Psoas muscle (tissue), 7 donors: ENCODE measurements at regions not wholly inside any gene's neighbourhood (a gene's known extent, or its start where the extent isn't known, plus 50 kb on each side); places are given as distances from the start of the nearest gene placed in this dataset.
"Not testable (repeated sequence)": the region's sequence is repeated elsewhere in the genome, so short reads cannot be mapped to it uniquely, and the experiment has no call there.

Source experiments
- ATAC-seq, 4 donors: fragments of 200-7000 bp; cut with Tn5 transposase; one replicate each; pipeline ENCODE4 v1.9.1; 2020; ENCODE audit warnings: moderate library complexity in 3 of 4, mild to moderate bottlenecking in 2 of 4
- DNase-seq, 2 donors: peaks; one replicate each; pipeline ENCODE4 v3.0.0-alpha.2; 2020
- H3K27ac ChIP-seq: fragments of 200-600 bp; one replicate; pipeline ENCODE4 v1.8.0; 2022
- H3K27me3 ChIP-seq, 3 donors: fragments of 200-600 bp in 1 of 3; one replicate each; pipeline versions ENCODE4 v1.6.1 to v1.8.0; 2013 to 2022; ENCODE audit warnings: low read length in 2 of 3, mild to moderate bottlenecking in 2 of 3, moderate library complexity in 1 of 3; ENCODE audit not compliant: insufficient read depth in 3 of 3
- H3K36me3 ChIP-seq, 2 donors: fragments of 200-600 bp in 1 of 2; one replicate each; pipeline versions ENCODE4 v1.6.1 to v1.8.0; 2013 to 2022; ENCODE audit warnings: low read depth in 1 of 2, mild to moderate bottlenecking in 1 of 2, moderate library complexity in 1 of 2; ENCODE audit not compliant: insufficient read depth in 1 of 2
- H3K4me1 ChIP-seq: fragments of 200-600 bp; one replicate; pipeline ENCODE4 v1.8.0; 2022
- H3K4me3 ChIP-seq: fragments of 200-600 bp; one replicate; pipeline ENCODE4 v1.8.0; 2022; ENCODE audit warnings: mild to moderate bottlenecking
- H3K9me3 ChIP-seq: fragments of 200-600 bp; one replicate; pipeline ENCODE4 v1.8.0; 2022
- CTCF ChIP-seq: fragments of 200-600 bp; IDR thresholded peaks from one replicate; pipeline ENCODE4 v1.8.0; 2022; ENCODE audit warnings: antibody characterized with exemption
- WGBS, 3 donors: extraction: QIAGEN DNeasy Blood & Tissue Kit; methylation state at CpG; one replicate each; pipeline versions ENCODE4 v1.1.6 to v1.1.7; 2013; 5-methylcytosine and 5-hydroxymethylcytosine counted together
- intact Hi-C, 2 donors: fragments of 100-400 bp; cut with DNase I; formaldehyde crosslinking; loops; one replicate each; pipeline versions ENCODE4 v1.11.0 to v1.14.2; 2022
- donor health status: healthy with polysubstance abuse.
- donor health status: DM: no; HTN: no; CAD: no; lungs with moderate emphysema.
- donor health status: Bipolar disorder and iron deficiency.
- donor health status: healthy.
- donor health status: DM: yes; HTN: yes; CAD: no.
- donor health status: DM: no; HTN: no; CAD: no.
- donor health status: DM: yes; HTN: yes; CAD: no.

- H3K9me3 ChIP-seq = no peaks in the 10 kb centered on the region
- no peaks in the 10 kb centered on the region for H3K4me1 ChIP-seq
- no peak overlapping the region for H3K4me3 ChIP-seq
- intact Hi-C loops = no loop called here
- ATAC-seq = no peak
- WGBS, 3 donors = 66 to 74% (median 73%) methylated on average over 10 of the region's 10 CpGs
- H3K27ac ChIP-seq = no peak overlapping the region
- H3K27me3 ChIP-seq = no peaks in the 10 kb centered on the region
- no peaks in the 10 kb centered on the region for H3K36me3 ChIP-seq
- TF ChIP-seq CTCF = no peak
- DNase-seq = no peak
These were observed 114.8 kb upstream of the ANKRD30BL start for GRCh38 chr2:132276571-132276981.

- Histone ChIP-seq H3K36me3 (no peaks in the 10 kb centered on the region), H3K27me3 (no peaks in the 10 kb centered on the region), H3K9me3 (no peaks in the 10 kb centered on the region), H3K4me1 (no peaks in the 10 kb centered on the region), H3K27ac (no peak overlapping the region), H3K4me3 (no peak overlapping the region)
- intact Hi-C loops = no loop called here
- DNase-seq = no peak
- WGBS, 3 donors = 78 to 86% (median 80%) methylated on average over 23 of the region's 23 CpGs
- ATAC-seq = no peak
- TF ChIP-seq CTCF = no peak
These were observed 116.5 kb upstream of the ANKRD30BL start for GRCh38 chr2:132278267-132278666.

GRCh38 chr2:132279344-132279743 is 117.6 kb upstream of the ANKRD30BL start:
- Histone ChIP-seq H3K27me3 (no peaks in the 10 kb centered on the region), H3K4me1 (no peaks in the 10 kb centered on the region), H3K9me3 (no peaks in the 10 kb centered on the region), H3K4me3 (no peak overlapping the region), H3K36me3 (no peaks in the 10 kb centered on the region), H3K27ac (no peak overlapping the region)
- intact Hi-C loops = no loop called here
- DNase-seq = no peak
- WGBS, 3 donors = 85 to 93% (median 91%) methylated on average over 11 of the region's 11 CpGs
- TF ChIP-seq CTCF = no peak
- no peak for ATAC-seq

- no peak for TF ChIP-seq CTCF
- DNase-seq = no peak
- 91 to 92% (median 91%) methylated on average over 25 to 31 of the region's 31 CpGs for WGBS, 3 donors
- no peaks in the 10 kb centered on the region for H3K36me3 ChIP-seq
- H3K27me3 ChIP-seq = no peaks in the 10 kb centered on the region
- no peaks in the 10 kb centered on the region for H3K4me1 ChIP-seq
- intact Hi-C loops = no loop called here
- H3K27ac ChIP-seq = no peak overlapping the region
- H3K9me3 ChIP-seq = no peaks in the 10 kb centered on the region
- no peak for ATAC-seq
- no peak overlapping the region for H3K4me3 ChIP-seq
These were observed 118.3 kb upstream of the ANKRD30BL start for GRCh38 chr2:132279930-132280615.

GRCh38 chr2:132280912-132281311 is 119.2 kb upstream of the ANKRD30BL start:
- intact Hi-C loops = no loop called here
- ATAC-seq (no peak), DNase-seq (no peak)

GRCh38 chr2:132282104-132282503 is 120.4 kb upstream of the ANKRD30BL start:
- intact Hi-C loops, H3K36me3 ChIP-seq, H3K27ac ChIP-seq, H3K9me3 ChIP-seq, H3K4me3 ChIP-seq, ATAC-seq, H3K27me3 ChIP-seq, H3K4me1 ChIP-seq, DNase-seq: not testable (repeated sequence)
- 74 to 86% (median 77%) methylated on average over 6 of the region's 6 CpGs for WGBS, 3 donors

More at GRCh38 chr2:132280912-132281311, 119.2 kb upstream of the ANKRD30BL start:
- no peak overlapping the region for H3K27ac ChIP-seq
- WGBS, 3 donors = 91 to 95% (median 94%) methylated on average over 9 to 12 of the region's 12 CpGs
- H3K36me3 ChIP-seq = no peaks in the 10 kb centered on the region
- no peaks in the 10 kb centered on the region for H3K9me3 ChIP-seq
- no peaks in the 10 kb centered on the region for H3K27me3 ChIP-seq
- H3K4me3 ChIP-seq = no peak overlapping the region
- no peaks in the 10 kb centered on the region for H3K4me1 ChIP-seq
- no peak for TF ChIP-seq CTCF
